ENCODE measurements at regions not wholly inside any gene's neighbourhood (a gene's known extent, or its start where the extent isn't known, plus 50 kb on each side); places are given as distances from the start of the nearest gene placed in this dataset.

- no peak for TF ChIP-seq EZH2 (IDR thresholded peaks at IDR 0.05; ENCODE audit: low read length, unreplicated experiment)
- no peak for TF ChIP-seq EZH2phosphoT487 (IDR thresholded peaks at IDR 0.05; ENCODE audit: borderline replicate concordance, low read length)
- no peak for TF ChIP-seq CTCF (conservative IDR thresholded peaks at IDR 0.05; ENCODE audit: low read depth, low read length)
These were observed 834.4 kb downstream of the KCNJ2 start for GRCh38 chr17:71003736-71004135.
